HG03520 (cell line): ENCODE measurements at regions not wholly inside any gene's neighbourhood (a gene's known extent, or its start where the extent isn't known, plus 50 kb on each side); places are given as distances from the start of the nearest gene placed in this dataset.
"Not testable (repeated sequence)": the region's sequence is repeated elsewhere in the genome, so short reads cannot be mapped to it uniquely, and the experiment has no call there.

Source experiments
- ATAC-seq: cut with Tn5 transposase; IDR thresholded peaks from one replicate; pipeline ENCODE4 v1.9.1; 2021; ENCODE audit warnings: mild to moderate bottlenecking, moderate library complexity; ENCODE audit not compliant: unreplicated experiment

DNA sequence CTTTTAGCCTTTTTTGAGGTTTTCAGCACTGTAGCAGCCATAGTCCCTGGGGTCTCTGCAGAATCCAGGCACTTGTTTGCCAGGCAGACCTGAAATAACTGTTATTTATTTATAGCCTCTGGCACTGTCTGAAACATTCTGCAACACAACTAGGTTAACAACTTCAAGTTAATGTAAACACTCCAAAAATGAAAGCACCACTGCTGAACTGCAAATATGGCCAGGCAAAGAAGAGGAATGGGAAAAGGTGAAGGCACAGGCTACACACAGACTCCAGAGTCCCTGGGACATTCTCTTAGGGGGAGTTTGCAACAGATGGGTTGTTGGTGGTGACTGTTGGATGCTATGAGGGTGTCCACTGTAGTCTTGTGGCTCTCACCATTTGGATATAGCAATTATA lies 369.0 kb downstream of the MAT2B start:
- no peak for ATAC-seq

DNA sequence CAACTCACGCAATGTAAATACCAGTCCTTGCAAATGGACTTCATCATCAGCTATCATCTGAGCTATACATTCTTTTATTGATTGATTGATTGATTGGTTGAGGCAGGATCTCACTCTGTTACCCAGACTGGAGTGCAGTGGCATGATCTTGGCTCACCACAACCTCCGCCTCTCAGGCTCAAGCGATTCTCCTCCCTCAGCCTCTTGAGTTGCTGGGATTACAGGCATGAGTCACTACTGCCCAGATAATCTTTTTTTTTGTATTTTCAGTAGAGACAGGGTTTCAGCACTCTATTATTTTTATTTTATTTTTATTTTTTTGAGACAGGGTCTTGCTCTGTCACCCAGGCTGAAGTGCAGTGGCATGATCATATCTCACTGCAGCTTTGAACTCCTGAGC lies 369.5 kb downstream of the MAT2B start:
- not testable (repeated sequence) for ATAC-seq

GRCh38 chr5:163877865-163878264 lies 372.4 kb downstream of the MAT2B start:
- no peak for ATAC-seq

DNA sequence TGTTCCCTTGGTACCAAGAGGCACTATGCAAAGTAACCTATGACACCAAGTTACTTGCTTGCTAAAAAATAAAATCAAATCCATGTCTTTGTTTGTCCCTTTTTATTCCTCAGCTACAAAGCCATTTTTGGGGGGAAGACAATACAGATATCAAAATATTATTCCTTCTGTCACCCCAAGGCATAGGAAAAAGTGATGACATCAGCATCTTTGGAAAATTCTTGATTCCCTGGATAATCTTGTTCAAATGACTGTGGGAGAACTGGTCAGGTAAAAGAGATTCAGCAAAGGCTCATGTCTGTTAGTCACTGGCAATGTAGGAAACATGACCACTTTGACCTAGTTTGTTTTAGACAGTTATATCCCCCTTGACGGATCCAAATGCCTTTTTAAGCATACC lies 373.1 kb downstream of the MAT2B start:
- ATAC-seq: no peak

- no peak for ATAC-seq
These were observed 374.9 kb downstream of the MAT2B start for GRCh38 chr5:163880302-163880701.

- ATAC-seq: no peak
These were observed 379.7 kb downstream of the MAT2B start for GRCh38 chr5:163885117-163885516.

DNA sequence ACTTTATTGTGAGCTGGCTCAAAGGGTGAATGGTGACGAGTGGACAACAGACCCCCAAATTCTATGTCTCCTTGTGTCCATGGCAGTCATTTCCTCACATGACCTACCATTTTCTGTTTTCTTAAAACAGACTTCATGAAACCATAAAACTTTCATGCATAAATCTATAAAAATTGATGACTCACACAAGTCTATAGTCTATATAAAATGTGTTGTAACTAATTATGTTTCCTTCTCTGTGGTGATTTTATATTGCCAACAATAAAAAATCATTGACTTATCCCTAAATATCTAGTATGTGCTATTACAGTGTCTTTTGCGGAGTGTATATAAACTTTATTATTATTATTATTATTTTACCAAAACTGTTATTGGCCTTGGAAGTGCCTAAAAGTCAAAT lies 382.4 kb downstream of the MAT2B start:
- no peak for ATAC-seq

DNA sequence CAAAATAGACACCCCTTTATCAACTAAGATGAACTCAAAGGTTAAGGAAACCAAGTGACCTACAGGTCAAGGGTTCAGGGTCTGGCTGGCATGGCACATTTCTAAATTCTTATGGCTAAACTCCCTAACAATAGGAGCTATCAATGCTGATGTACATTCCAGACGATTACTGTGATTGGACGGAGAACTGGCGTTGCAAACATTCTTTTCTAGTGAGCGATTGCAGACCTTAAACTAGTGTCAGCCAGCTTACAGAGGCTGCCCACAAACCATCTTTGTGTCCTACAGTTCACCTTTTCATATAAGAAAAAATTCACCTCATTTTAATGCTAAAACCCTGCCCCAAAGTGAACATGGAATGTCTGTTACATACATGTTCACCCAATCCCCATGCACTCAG lies 382.9 kb downstream of the MAT2B start:
- no peak for ATAC-seq

- ATAC-seq: no peak
These were observed 383.9 kb downstream of the MAT2B start for GRCh38 chr5:163889369-163889768.

DNA sequence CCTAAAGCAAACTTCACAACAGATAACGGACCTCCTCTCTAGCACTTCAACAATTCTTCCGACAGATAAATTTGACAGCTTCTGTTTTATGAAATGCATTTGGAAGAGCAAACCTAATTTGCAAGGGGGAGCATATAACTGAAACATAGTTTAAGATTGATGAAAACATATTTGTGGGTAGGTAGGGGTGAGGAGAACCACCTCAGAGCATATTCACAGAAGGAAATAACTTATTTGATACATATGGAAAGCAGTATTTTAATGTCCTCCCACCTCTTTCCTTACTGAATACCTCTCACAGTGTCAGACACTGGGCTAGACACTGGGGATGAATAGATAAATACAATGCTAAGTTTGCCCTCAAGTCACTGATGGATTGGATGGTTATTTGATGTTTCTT lies 384.8 kb downstream of the MAT2B start:
- ATAC-seq: no peak

GRCh38 chr5:163893281-163893680 lies 387.9 kb downstream of the MAT2B start:
- ATAC-seq: no peak

DNA sequence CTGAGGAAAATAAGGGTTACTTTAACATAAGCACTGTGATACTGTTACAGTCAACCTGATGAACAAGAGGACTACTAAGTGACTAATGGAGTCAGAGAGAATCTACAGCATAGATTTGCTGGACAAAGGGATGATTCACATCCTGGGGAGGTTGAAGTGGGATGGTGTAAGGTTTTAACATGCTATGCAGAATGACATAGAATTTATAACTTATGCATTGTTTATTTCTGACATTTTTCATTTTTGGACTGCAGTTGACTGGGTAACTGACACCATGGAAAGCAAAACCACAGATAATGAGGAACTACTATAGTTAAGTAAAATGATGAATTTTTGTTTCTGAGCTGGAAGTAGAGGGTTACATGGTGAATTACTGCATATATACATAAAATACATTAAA lies 389.2 kb downstream of the MAT2B start:
- no peak for ATAC-seq

GRCh38 chr5:163898873-163899272 lies 393.5 kb downstream of the MAT2B start:
- ATAC-seq: no peak

DNA sequence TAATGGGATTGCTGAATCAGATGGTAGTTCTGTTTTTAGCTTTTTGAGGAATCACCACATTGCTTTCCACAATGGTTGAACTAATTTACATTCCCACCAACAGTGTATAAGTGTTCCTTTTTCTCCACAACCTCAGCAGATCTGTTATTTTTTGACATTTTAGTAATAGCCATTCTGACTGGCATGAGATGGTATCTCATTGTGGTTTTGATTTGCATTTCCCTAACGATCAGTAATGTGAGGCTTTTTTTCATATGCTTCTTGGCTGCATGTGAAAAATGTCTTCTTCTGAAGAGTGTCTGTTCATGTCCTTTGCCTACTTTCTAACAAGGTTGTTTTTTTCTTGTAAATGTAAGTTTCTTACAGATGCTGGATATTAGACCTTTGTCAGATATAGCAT lies 402.4 kb downstream of the MAT2B start:
- not testable (repeated sequence) for ATAC-seq

DNA sequence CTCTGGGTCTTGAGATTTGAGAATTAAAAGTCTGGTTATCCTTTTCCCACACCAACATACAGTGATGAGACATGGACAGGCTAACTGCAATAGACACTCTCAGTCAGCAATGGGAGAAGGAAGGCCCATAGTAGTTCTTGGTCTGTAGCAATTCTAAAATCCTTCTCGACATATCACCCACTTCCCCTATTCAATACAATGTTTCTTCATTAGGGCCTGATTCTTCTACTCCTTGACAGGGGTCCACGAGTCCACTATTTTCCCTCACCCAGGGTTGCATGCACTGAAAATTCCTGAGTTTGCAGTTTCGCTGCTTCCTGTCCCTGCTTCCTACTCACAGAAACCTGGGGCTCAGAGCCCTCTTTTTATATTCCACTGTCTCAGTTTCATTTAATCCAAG lies 402.8 kb downstream of the MAT2B start:
- no peak for ATAC-seq

GRCh38 chr5:163910226-163910625 lies 404.8 kb downstream of the MAT2B start:
- ATAC-seq: no peak

- ATAC-seq: no peak
These were observed 406.6 kb downstream of the MAT2B start for GRCh38 chr5:163912046-163912445.

DNA sequence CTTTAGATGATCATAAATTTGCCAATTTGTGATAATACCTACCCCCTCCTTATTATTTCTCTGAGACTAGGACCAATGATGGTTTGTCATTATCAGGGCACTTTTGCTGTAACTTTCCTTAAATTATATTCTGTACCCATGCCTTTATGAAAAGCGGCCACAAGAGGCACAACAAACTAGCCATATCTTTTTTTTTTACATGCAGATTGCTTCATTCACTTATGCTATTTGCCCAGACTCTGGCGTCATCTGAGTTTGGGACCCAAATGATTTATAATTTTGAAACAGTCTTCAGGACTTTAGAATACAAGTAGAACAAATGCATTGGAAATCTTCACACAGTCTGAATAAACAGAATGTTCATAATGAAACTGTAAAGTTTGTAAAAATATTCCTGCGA lies 408.1 kb downstream of the MAT2B start:
- no peak for ATAC-seq

GRCh38 chr5:163914910-163915309 lies 409.5 kb downstream of the MAT2B start:
- peak; percentile 28 for ATAC-seq

DNA sequence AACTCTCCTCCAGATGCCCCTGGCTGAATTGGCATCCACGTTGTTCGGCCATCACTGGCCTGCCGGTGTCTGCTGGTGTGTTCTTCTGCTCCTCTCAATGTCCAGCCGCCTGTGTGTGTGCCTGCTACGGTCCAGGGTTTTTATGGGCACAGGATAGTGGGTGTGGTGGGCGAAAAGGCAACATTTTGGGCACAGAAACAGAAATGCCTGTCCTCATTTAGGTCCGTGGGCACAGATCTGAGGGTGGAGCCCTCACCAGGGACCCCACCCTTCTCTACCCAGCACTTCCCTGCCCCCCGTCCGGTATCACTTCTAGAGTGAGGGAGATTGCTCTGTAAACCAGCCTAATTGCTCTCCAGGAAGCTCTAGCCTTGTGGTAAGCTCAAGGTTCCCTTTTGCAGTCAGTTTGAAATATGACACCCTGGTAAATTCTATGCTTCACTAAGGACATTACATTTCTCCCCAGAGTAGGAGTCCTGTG lies 410.1 kb downstream of the MAT2B start:
- ATAC-seq: peak; percentile 72

DNA sequence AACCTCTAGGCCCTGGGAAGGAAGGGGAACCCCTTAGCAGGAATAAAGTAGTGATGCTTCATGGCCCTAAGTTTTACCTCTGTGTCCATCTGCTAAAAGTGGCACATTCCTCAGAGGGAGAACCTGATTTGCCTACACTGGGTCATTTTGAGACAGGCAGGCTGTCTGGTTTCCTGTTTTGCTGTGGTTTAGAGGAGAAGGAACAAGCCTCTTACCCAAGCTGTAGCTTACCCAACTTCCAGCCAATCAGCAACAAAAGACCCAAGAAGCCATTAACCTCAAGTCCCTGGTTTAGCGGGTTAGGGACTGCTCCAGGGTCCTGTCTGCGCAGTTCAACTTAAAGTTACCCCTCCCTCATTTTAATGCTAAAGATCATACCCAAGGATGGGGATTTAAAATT lies 411.0 kb downstream of the MAT2B start:
- ATAC-seq: peak; percentile 81

DNA sequence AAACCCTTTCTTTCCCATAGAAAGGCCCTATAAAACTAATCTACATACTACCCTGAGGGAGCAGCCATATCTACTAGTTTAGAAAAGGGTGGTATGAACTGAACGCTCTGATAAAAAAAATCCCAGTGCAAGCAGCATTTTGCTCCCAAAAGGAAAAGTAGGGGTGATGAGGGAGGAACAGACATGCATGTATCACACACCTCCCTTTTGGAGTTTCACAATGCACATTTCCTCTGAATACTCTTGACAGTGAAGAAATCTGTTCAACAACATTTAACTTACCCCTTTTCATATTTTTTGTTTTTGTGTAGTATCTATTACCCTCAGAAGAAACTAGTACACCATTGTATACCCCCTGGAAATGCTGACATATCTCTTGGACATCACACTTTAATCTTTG lies 411.4 kb downstream of the MAT2B start:
- ATAC-seq: no peak

DNA sequence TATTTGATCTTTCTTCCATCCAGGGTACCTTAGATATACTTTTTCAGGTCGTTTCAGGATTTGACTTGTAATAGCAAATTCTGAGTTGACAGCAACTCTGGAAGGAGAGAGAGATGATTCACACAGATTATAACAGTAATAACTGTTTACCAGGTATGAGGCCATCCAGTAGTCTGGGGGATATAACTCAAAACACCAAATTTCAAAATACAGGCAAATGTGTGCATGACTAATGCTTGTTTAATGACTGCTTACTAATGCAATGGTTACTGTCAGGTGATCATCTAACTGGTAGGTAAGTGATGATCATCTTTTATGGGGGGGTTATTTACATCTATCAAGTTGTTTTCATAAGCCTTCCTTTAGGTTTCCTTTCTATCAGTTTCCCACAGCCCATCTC lies 412.3 kb downstream of the MAT2B start:
- no peak for ATAC-seq

DNA sequence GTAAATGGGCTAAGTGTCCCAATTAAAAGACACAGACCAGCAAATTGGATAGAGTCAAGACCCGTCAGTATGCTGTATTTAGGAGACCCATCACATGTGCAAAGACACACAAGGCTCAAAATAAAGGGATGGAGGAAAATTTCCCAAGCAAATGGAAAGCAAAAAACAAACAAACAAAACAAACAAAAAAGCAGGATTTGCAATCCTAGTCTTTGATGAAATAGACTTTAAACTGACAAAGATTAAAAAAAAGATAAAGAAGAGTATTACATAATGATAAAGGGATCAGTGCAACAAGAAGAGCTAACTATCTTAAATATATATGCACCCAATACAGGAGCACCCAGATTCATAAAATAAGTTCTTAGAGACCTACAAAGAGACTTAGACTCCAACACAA lies 429.6 kb downstream of the MAT2B start:
- not testable (repeated sequence) for ATAC-seq
